Breast epithelium (tissue), 3 donors: ENCODE measurements at regions not wholly inside any gene's neighbourhood (a gene's known extent, or its start where the extent isn't known, plus 50 kb on each side); places are given as distances from the start of the nearest gene placed in this dataset.

Experiments used
- CTCF ChIP-seq, 3 donors: fragments of 450-650 bp; IDR thresholded peaks; one replicate each; pipeline ENCODE4 v1.5.1; 2016 to 2017; ENCODE audit warnings: antibody characterized with exemption in 3 of 3, mild to moderate bottlenecking in 3 of 3, moderate library complexity in 3 of 3
- POLR2A ChIP-seq: fragments of 450-650 bp; IDR thresholded peaks from one replicate; pipeline ENCODE4 v1.6.1; 2016; ENCODE audit warnings: antibody characterized with exemption, mild to moderate bottlenecking, moderate library complexity

- no peak for TF ChIP-seq CTCF (IDR thresholded peaks at IDR 0.05)
- TF ChIP-seq POLR2A, result no peak
Measured at GRCh38 chr15:59821286-59821685, 132.2 kb upstream of the BNIP2 start.
